GM23248 (cell line): ENCODE measurements at regions not wholly inside any gene's neighbourhood (a gene's known extent, or its start where the extent isn't known, plus 50 kb on each side); places are given as distances from the start of the nearest gene placed in this dataset.

Experiments
- DNase-seq: peaks from one replicate; pipeline ENCODE4 v3.0.0-alpha.2; 2015
- H2AFZ ChIP-seq: fragments of 200-600 bp; sonication (generic); 2 replicates; pipeline ENCODE4 v1.6.1; 2016; ENCODE audit warnings: antibody characterized with exemption
- H3F3A ChIP-seq: fragments of 200-600 bp; sonication (generic); 2 replicates; pipeline ENCODE4 v1.6.1; 2016; ENCODE audit warnings: mild to moderate bottlenecking, antibody characterized with exemption, mixed run types; ENCODE audit not compliant: insufficient read depth
- H3K27ac ChIP-seq: fragments of 200-600 bp; sonication (generic); 2 replicates; pipeline ENCODE4 v1.5.1; 2016; ENCODE audit warnings: mild to moderate bottlenecking
- H3K27me3 ChIP-seq: fragments of 200-600 bp; sonication (generic); replicated peaks from 2 replicates; pipeline ENCODE4 v1.6.1; 2016; ENCODE audit warnings: mild to moderate bottlenecking; ENCODE audit not compliant: insufficient read depth
- H3K36me3 ChIP-seq: fragments of 200-600 bp; sonication (generic); 2 replicates; pipeline ENCODE4 v1.6.1; 2016; ENCODE audit warnings: low read depth, mild to moderate bottlenecking
- H3K4me1 ChIP-seq: fragments of 200-600 bp; sonication (generic); 2 replicates; pipeline ENCODE4 v1.6.1; 2016; ENCODE audit warnings: mild to moderate bottlenecking; ENCODE audit not compliant: insufficient read depth
- H3K4me2 ChIP-seq: fragments of 200-600 bp; sonication (generic); one replicate; pipeline ENCODE4 v1.6.1; 2016; ENCODE audit warnings: mild to moderate bottlenecking; ENCODE audit not compliant: unreplicated experiment
- H3K4me3 ChIP-seq: fragments of 200-600 bp; sonication (generic); 2 replicates; pipeline ENCODE4 v1.5.1; 2016; ENCODE audit warnings: mild to moderate bottlenecking
- H3K79me2 ChIP-seq: fragments of 200-600 bp; sonication (generic); 2 replicates; pipeline ENCODE4 v1.6.1; 2016; ENCODE audit warnings: mild to moderate bottlenecking; ENCODE audit not compliant: insufficient read depth
- H3K9ac ChIP-seq: fragments of 200-600 bp; sonication (generic); 2 replicates; pipeline ENCODE4 v1.6.1; 2016; ENCODE audit warnings: mild to moderate bottlenecking
- H3K9me2 ChIP-seq: fragments of 200-600 bp; sonication (generic); 2 replicates; pipeline ENCODE4 v1.6.1; 2016; ENCODE audit warnings: mixed run types, mild to moderate bottlenecking, moderate library complexity; ENCODE audit not compliant: insufficient read depth
- H3K9me3 ChIP-seq: fragments of 200-600 bp; sonication (generic); one replicate; pipeline ENCODE4 v1.6.1; 2017; ENCODE audit warnings: low read depth
- H4K20me1 ChIP-seq: fragments of 200-600 bp; sonication (generic); 2 replicates; pipeline ENCODE4 v1.6.0; 2016; ENCODE audit not compliant: insufficient read depth
- EZH2 ChIP-seq: fragments of 200-600 bp; sonication (generic); IDR thresholded peaks from 2 replicates; pipeline ENCODE4 v1.6.1; 2018; ENCODE audit warnings: antibody characterized with exemption, mild to moderate bottlenecking; ENCODE audit not compliant: insufficient read depth, poor library complexity, severe bottlenecking
- EZH2phosphoT487 ChIP-seq: fragments of 200-600 bp; sonication (generic); IDR thresholded peaks from 2 replicates; pipeline ENCODE4 v1.6.1; 2018; ENCODE audit warnings: antibody characterized with exemption, moderate library complexity, mild to moderate bottlenecking, low read depth; ENCODE audit not compliant: insufficient read depth
- WGBS, 2 experiments: methylation state at CpG; one replicate each; pipeline ENCODE4 v1.1.6; 2015 to 2017; ENCODE audit warnings: low lambda C conversion rate in 2 of 2, low coverage in 1 of 2; ENCODE audit errors: missing lambda C conversion rate in 2 of 2; 5-methylcytosine and 5-hydroxymethylcytosine counted together
- in situ Hi-C: fragments of 300-500 bp; cut with MboI; formaldehyde crosslinking; loops from 2 replicates; pipeline ENCODE4 v1.15.0; 2020

DNA sequence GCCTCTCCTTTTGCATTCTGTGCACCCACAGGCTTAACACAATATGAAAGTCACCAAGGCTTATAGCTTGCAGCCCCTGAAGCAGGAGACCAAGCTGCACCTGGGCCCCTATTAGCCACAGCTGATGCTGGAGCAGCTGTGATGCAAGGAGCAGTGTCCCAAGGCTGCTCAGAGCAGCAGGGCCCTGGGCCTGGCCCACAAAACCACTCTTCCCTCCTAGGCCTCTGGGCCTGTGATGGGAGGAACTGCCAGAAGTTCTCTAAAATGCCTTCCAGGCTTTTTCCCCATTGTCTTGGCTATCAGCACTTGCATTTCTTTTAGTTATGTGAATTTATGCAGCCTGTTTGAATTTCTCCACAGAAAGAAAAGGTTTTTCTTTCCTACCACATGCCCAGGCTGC lies 89.5 kb upstream of the KCTD3 start:
- no peaks in the 10 kb centered on the region for H3K36me3 ChIP-seq
- H3K4me3 ChIP-seq = no peak overlapping the region
- no peak for DNase-seq
- peaks cover 31% of the 10 kb centered on the region for H3F3A ChIP-seq
- peaks cover 36% of the 10 kb centered on the region for H3K4me1 ChIP-seq
- TF ChIP-seq EZH2phosphoT487 = no peak
- TF ChIP-seq EZH2 = no peak
- H4K20me1 ChIP-seq = no peaks in the 10 kb centered on the region
- in situ Hi-C loops = no loop called here
- H3K4me2 ChIP-seq = no peak overlapping the region
- H3K27me3 ChIP-seq = no peaks in the 10 kb centered on the region; the same call in 1 of the 2 replicates
- H3K9me2 ChIP-seq = no peaks in the 10 kb centered on the region
- H3K79me2 ChIP-seq = no peaks in the 10 kb centered on the region
- no peak overlapping the region for H3K27ac ChIP-seq
- no peak overlapping the region for H2AFZ ChIP-seq
- no peak overlapping the region for H3K9ac ChIP-seq
- H3K9me3 ChIP-seq = no peaks in the 10 kb centered on the region

DNA sequence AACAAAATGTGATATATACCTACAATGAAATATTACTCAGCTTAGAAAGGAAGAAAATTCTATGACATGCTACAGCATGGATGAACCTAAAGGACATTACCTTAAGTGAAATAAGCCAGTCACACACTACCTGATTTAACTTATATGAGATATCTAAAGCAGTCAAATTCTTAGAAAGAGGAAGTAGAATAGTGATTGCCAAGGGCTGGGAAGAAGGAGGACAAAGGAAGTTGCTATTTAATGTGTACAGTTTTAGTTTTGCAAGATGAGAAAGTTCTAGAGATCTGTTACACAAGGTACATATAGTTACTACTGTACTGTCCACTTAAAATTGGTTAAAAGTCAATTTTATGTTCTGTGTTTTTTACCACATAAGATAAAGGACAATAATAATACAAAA lies 87.5 kb upstream of the KCTD3 start:
- TF ChIP-seq EZH2phosphoT487 = no peak
- TF ChIP-seq EZH2 = no peak
- Histone ChIP-seq H3K27ac (no peak overlapping the region), H3K4me2 (no peak overlapping the region), H4K20me1 (no peaks in the 10 kb centered on the region), H3K9me3 (no peaks in the 10 kb centered on the region), H3K9me2 (no peaks in the 10 kb centered on the region), H3K27me3 (no peaks in the 10 kb centered on the region; the same call in 1 of the 2 replicates), H2AFZ (no peak overlapping the region), H3K9ac (no peak overlapping the region), H3F3A (peaks cover 22% of the 10 kb centered on the region), H3K4me3 (no peak overlapping the region), H3K4me1 (peaks cover 23% of the 10 kb centered on the region), H3K79me2 (no peaks in the 10 kb centered on the region), H3K36me3 (no peaks in the 10 kb centered on the region)
- no peak for DNase-seq
- in situ Hi-C loops = no loop called here

DNA sequence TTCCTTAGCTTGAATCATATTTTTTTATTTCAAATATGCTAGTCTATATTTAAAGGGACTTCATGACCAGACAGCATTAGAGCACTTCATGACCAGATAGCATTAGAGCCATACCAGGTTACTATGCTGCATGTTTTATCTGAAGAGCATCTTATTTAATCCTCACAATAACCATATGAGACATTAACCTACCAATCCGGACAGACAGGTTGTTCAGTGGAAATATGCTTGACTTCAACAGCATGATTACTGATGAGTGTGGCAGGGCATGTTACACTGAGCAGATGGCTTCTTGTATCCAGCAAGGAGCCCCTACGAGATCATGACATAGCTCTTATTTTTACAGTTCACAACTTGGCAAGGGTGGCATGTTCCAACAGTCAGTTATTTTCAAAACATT lies 85.0 kb upstream of the KCTD3 start:
- Histone ChIP-seq H3F3A (no peaks in the 10 kb centered on the region), H3K4me1 (no peaks in the 10 kb centered on the region), H3K27ac (no peak overlapping the region), H3K4me3 (no peak overlapping the region), H3K9me3 (no peaks in the 10 kb centered on the region), H2AFZ (no peak overlapping the region), H3K9me2 (no peaks in the 10 kb centered on the region), H3K4me2 (no peak overlapping the region), H3K9ac (no peak overlapping the region), H4K20me1 (no peaks in the 10 kb centered on the region), H3K27me3 (no peaks in the 10 kb centered on the region; the same call in 1 of the 2 replicates), H3K36me3 (no peaks in the 10 kb centered on the region), H3K79me2 (no peaks in the 10 kb centered on the region)
- TF ChIP-seq EZH2 (no peak), EZH2phosphoT487 (no peak)
- DNase-seq = no peak
- WGBS, 2 experiments = 76 to 87% methylated on average over 2 of the region's 2 CpGs
- in situ Hi-C loops = no loop called here

GRCh38 chr1:215484171-215484939 lies 82.7 kb upstream of the KCTD3 start:
- no peak for DNase-seq
- Histone ChIP-seq H3K9me2 (no peaks in the 10 kb centered on the region), H3K27me3 (no peaks in the 10 kb centered on the region; the same call in 1 of the 2 replicates), H3K9ac (no peak overlapping the region), H3K4me2 (no peak overlapping the region), H3K36me3 (no peaks in the 10 kb centered on the region), H2AFZ (no peak overlapping the region), H3K4me3 (no peak overlapping the region), H3K79me2 (no peaks in the 10 kb centered on the region), H3K4me1 (peaks cover 9% of the 10 kb centered on the region), H3F3A (0 out of 2 replicates have a peak, but pooled peaks cover 2% of the 10 kb centered on the region), H3K27ac (no peak overlapping the region), H4K20me1 (no peaks in the 10 kb centered on the region), H3K9me3 (no peaks in the 10 kb centered on the region)
- TF ChIP-seq EZH2 = no peak
- TF ChIP-seq EZH2phosphoT487 = no peak
- in situ Hi-C loops = no loop called here
- WGBS, 2 experiments = 90 to 91% methylated on average over 4 of the region's 4 CpGs
